ENCODE measurements at regions not wholly inside any gene's neighbourhood (a gene's known extent, or its start where the extent isn't known, plus 50 kb on each side); places are given as distances from the start of the nearest gene placed in this dataset.
"Not testable (repeated sequence)": the region's sequence is repeated elsewhere in the genome, so short reads cannot be mapped to it uniquely, and the experiment has no call there.

- DNase-seq (ENCODE audit: low read depth), result no peak
Measured at GRCh38 chr2:22110244-22110651, 986.5 kb downstream of the TDRD15 start.

GRCh38 chr2:22124003-22124402, 1000.2 kb downstream of the TDRD15 start:
- no peak for DNase-seq (ENCODE audit: low read depth)

- DNase-seq (ENCODE audit: low read depth), result no peak
Measured at GRCh38 chr2:22126106-22126505, 1002.3 kb downstream of the TDRD15 start.

GRCh38 chr2:22126978-22127377, 1003.2 kb downstream of the TDRD15 start:
- no peak for DNase-seq (ENCODE audit: low read depth)

GRCh38 chr2:22134421-22134820, 1010.7 kb downstream of the TDRD15 start:
- no peak for DNase-seq (ENCODE audit: low read depth)

- DNase-seq (ENCODE audit: low read depth), result no peak
Measured at GRCh38 chr2:22136446-22136845, 1012.7 kb downstream of the TDRD15 start.

GRCh38 chr2:22143840-22144239, 1020.1 kb downstream of the TDRD15 start:
- no peak for DNase-seq (ENCODE audit: low read depth)

GRCh38 chr2:22153931-22154613, 1030.3 kb downstream of the TDRD15 start:
- no peak for DNase-seq (ENCODE audit: low read depth)

GRCh38 chr2:22156661-22157060, 1032.9 kb downstream of the TDRD15 start:
- DNase-seq (ENCODE audit: low read depth), result not testable (repeated sequence)

GRCh38 chr2:22167256-22167655, 1043.5 kb downstream of the TDRD15 start:
- no peak for DNase-seq (ENCODE audit: low read depth)

GRCh38 chr2:22175003-22175402, 1051.2 kb downstream of the TDRD15 start:
- no peak for DNase-seq (ENCODE audit: low read depth)

GRCh38 chr2:22185251-22185650, 1061.5 kb downstream of the TDRD15 start:
- no peak for DNase-seq (ENCODE audit: low read depth)

- DNase-seq (ENCODE audit: low read depth), result not testable (repeated sequence)
Measured at GRCh38 chr2:22186261-22186828, 1062.6 kb downstream of the TDRD15 start.

GRCh38 chr2:22189893-22190480, 1066.2 kb downstream of the TDRD15 start:
- DNase-seq (ENCODE audit: low read depth), result no peak

- no peak for DNase-seq (ENCODE audit: low read depth)
Measured at GRCh38 chr2:22194218-22194617, 1070.5 kb downstream of the TDRD15 start.

- no peak for DNase-seq (ENCODE audit: low read depth)
Measured at GRCh38 chr2:22196806-22197205, 1073.0 kb downstream of the TDRD15 start.

- no peak for DNase-seq (ENCODE audit: low read depth)
Measured at GRCh38 chr2:22198381-22199283, 1074.9 kb downstream of the TDRD15 start.

GRCh38 chr2:22199994-22200393, 1076.2 kb downstream of the TDRD15 start:
- DNase-seq (ENCODE audit: low read depth), result no peak

- DNase-seq (ENCODE audit: low read depth), result no peak
Measured at GRCh38 chr2:22209545-22209944, 1085.8 kb downstream of the TDRD15 start.

- no peak for DNase-seq (ENCODE audit: low read depth)
Measured at GRCh38 chr2:22213237-22213636, 1089.5 kb downstream of the TDRD15 start.

GRCh38 chr2:22215517-22215916, 1091.7 kb downstream of the TDRD15 start:
- DNase-seq (ENCODE audit: low read depth), result no peak

GRCh38 chr2:22217881-22218280, 1094.1 kb downstream of the TDRD15 start:
- no peak for DNase-seq (ENCODE audit: low read depth)

GRCh38 chr2:22221006-22221405, 1097.2 kb downstream of the TDRD15 start:
- DNase-seq (ENCODE audit: low read depth), result no peak
